NT2/D1 (cell line): ENCODE measurements at regions not wholly inside any gene's neighbourhood (a gene's known extent, or its start where the extent isn't known, plus 50 kb on each side); places are given as distances from the start of the nearest gene placed in this dataset.

Source experiments
- SUZ12 ChIP-seq: IDR thresholded peaks from 2 replicates; pipeline ENCODE4 v1.6.1; 2011; ENCODE audit not compliant: insufficient read length, insufficient read depth; ENCODE audit errors: extremely low read depth
- YY1 ChIP-seq: IDR thresholded peaks from 2 replicates; pipeline ENCODE4 v1.6.1; 2011; ENCODE audit not compliant: insufficient read length, insufficient read depth

- TF ChIP-seq SUZ12 (no peak), YY1 (no peak)
Measured at GRCh38 chr18:55147791-55148190, 188.5 kb upstream of the CCDC68 start.
